HepG2 (cell line): ENCODE measurements at regions not wholly inside any gene's neighbourhood (a gene's known extent, or its start where the extent isn't known, plus 50 kb on each side); places are given as distances from the start of the nearest gene placed in this dataset.
A peak's percentile ranks its signal among the peaks of the same experiment; 100 is the strongest.

ENCODE experiments used
- ATAC-seq: fragments of 200-7000 bp; cut with Tn5 transposase; 3 replicates; pipeline ENCODE4 v1.9.1; 2020; ENCODE audit warnings: mild to moderate bottlenecking, moderate library complexity
- BruUV-seq: library from RNA; stranded (reverse); fragments of 400-500 nt; replicated peaks from 2 replicates; lab custom pipeline; 2021; lab: Mats Ljungman, UMichigan
- CTCF ChIA-PET: fragments of 300-600 bp; formaldehyde crosslinking; extraction: SDS; loops from one replicate; lab custom pipeline; 2021; ENCODE audit warnings: low total read pairs, inconsistent platforms, low intra/inter-chr PET ratio; lab: Yijun Ruan, JAX
- POLR2A ChIA-PET: fragments of 350-600 bp; sonication (Branson Sonifier 250); formaldehyde crosslinking; loops from one replicate; lab custom pipeline; 2020; ENCODE audit warnings: antibody characterized with exemption, inconsistent platforms; lab: Yijun Ruan, JAX
- DNase-seq: peaks from one replicate; pipeline ENCODE4 v3.0.0-alpha.2; 2015; ENCODE audit warnings: low spot score
- FAIRE-seq: peaks from 3 replicates; lab custom pipeline; 2011; peaks lifted over from hg19 to GRCh38; lab: Jason Lieb, UNC
- H2AFZ ChIP-seq: one replicate; pipeline ENCODE4 v1.6.1; 2011; ENCODE audit warnings: low read length, inconsistent platforms
- H3K27ac ChIP-seq: fragments of 300-600 bp; 3 replicates; pipeline ENCODE4 v1.8.0; 2011; ENCODE audit warnings: mixed run types, mild to moderate bottlenecking, mixed read lengths, low read length, inconsistent platforms; ENCODE audit not compliant: insufficient read depth; ENCODE audit errors: extremely low read length
- H3K27me3 ChIP-seq, 2 experiments: fragments of 200-600 bp in 1 of 2; 2 replicates in 1 of 2; 3 replicates in 1 of 2; pipeline versions ENCODE4 v1.6.0 to v1.8.0; 2011; ENCODE audit warnings: low read length in 2 of 2, mild to moderate bottlenecking in 2 of 2, moderate library complexity in 2 of 2, inconsistent platforms in 1 of 2; ENCODE audit not compliant: insufficient read depth in 2 of 2, control insufficient read depth in 1 of 2
- H3K36me3 ChIP-seq, 2 experiments: fragments of 200-600 bp in 1 of 2; replicated peaks in 1 of 2; 2 replicates in 1 of 2; 3 replicates in 1 of 2; pipeline versions ENCODE4 v1.5.1 to v1.8.0; 2011; ENCODE audit warnings: low read length in 2 of 2, inconsistent platforms in 1 of 2; ENCODE audit not compliant: insufficient read depth in 2 of 2, control insufficient read depth in 1 of 2
- H3K4me1 ChIP-seq: 2 replicates; pipeline ENCODE4 v1.5.1; 2012; ENCODE audit warnings: low read length, inconsistent platforms; ENCODE audit not compliant: insufficient read depth
- H3K4me2 ChIP-seq: 2 replicates; pipeline ENCODE4 v1.6.0; 2011; ENCODE audit warnings: low read depth, low read length, inconsistent platforms
- H3K4me3 ChIP-seq, 3 experiments: fragments of 200-600 bp in 1 of 3; sonication (generic), shearing (Covaris generic) in 1 of 3; replicated peaks in 1 of 3; 2 replicates each; pipeline ENCODE4 v1.5.1; 2011 to 2016; ENCODE audit warnings: low read length in 3 of 3, inconsistent platforms in 2 of 3, low read depth in 2 of 3, mild to moderate bottlenecking in 2 of 3, control low read depth in 1 of 3, mixed read lengths in 1 of 3; ENCODE audit not compliant: insufficient read depth in 1 of 3
- H3K79me2 ChIP-seq: one replicate; pipeline ENCODE4 v1.6.1; 2011; ENCODE audit warnings: low read length, inconsistent platforms; ENCODE audit not compliant: insufficient read depth
- H3K9ac ChIP-seq: 2 replicates; pipeline ENCODE4 v1.6.0; 2011; ENCODE audit warnings: mild to moderate bottlenecking, low read depth, low read length, inconsistent platforms; ENCODE audit not compliant: insufficient read depth
- H3K9me3 ChIP-seq: 2 replicates; pipeline ENCODE4 v1.5.1; 2012; ENCODE audit warnings: mild to moderate bottlenecking, low read length
- H4K20me1 ChIP-seq: 2 replicates; pipeline ENCODE4 v1.6.0; 2011; ENCODE audit warnings: inconsistent platforms, mild to moderate bottlenecking, low read length, moderate library complexity; ENCODE audit not compliant: insufficient read depth
- ELF3 ChIP-seq: IDR thresholded peaks from 2 replicates; pipeline ENCODE4 v1.6.1; 2016; ENCODE audit warnings: missing genetic modification reagents, missing compliant biosample characterization
- GZF1 ChIP-seq: sonication (generic); formaldehyde crosslinking; IDR thresholded peaks from 2 replicates; pipeline ENCODE4 v1.5.1; 2020; ENCODE audit warnings: mild to moderate bottlenecking, missing genetic modification reagents
- HNRNPK ChIP-seq: fragments of 200-400 bp; formaldehyde crosslinking; IDR thresholded peaks from 2 replicates; pipeline ENCODE4 v1.6.1; 2018; ENCODE audit warnings: low read length, low read depth, moderate library complexity, mild to moderate bottlenecking; ENCODE audit not compliant: poor library complexity, severe bottlenecking
- KLF15 ChIP-seq: sonication (generic); formaldehyde crosslinking; IDR thresholded peaks from 2 replicates; pipeline ENCODE4 v1.8.1; 2023; ENCODE audit warnings: borderline replicate concordance, mild to moderate bottlenecking, inconsistent platforms, missing genetic modification reagents, mixed read lengths
- MTERF4 ChIP-seq: sonication (generic); formaldehyde crosslinking; IDR thresholded peaks from 2 replicates; pipeline ENCODE4 v1.8.0; 2023; ENCODE audit warnings: mild to moderate bottlenecking, missing genetic modification reagents
- PCBP1 ChIP-seq: fragments of 200-400 bp; formaldehyde crosslinking; IDR thresholded peaks from 2 replicates; pipeline ENCODE4 v1.6.1; 2017; ENCODE audit warnings: mild to moderate bottlenecking, low read depth, low read length, borderline replicate concordance
- PCBP2 ChIP-seq: fragments of 200-400 bp; formaldehyde crosslinking; optimal IDR thresholded peaks from 2 replicates; pipeline ENCODE3; 2018; ENCODE audit warnings: low read length, low read depth; ENCODE audit not compliant: poor library complexity, severe bottlenecking
- PPARG ChIP-seq: conservative IDR thresholded peaks from 2 replicates; pipeline ENCODE4 v1.6.1; 2016; ENCODE audit warnings: missing biosample characterization, missing genetic modification reagents
- SRSF1 ChIP-seq: fragments of 200-400 bp; formaldehyde crosslinking; optimal IDR thresholded peaks from 2 replicates; pipeline ENCODE3; 2017; ENCODE audit warnings: mild to moderate bottlenecking, low read depth, low read length, moderate library complexity
- ZKSCAN5 ChIP-seq: sonication (generic); formaldehyde crosslinking; IDR thresholded peaks from 2 replicates; pipeline ENCODE4 v1.5.1; 2020; ENCODE audit warnings: mild to moderate bottlenecking, missing genetic modification reagents
- ZZZ3 ChIP-seq: sonication (generic); formaldehyde crosslinking; IDR thresholded peaks from 2 replicates; pipeline ENCODE4 v1.4.0; 2020; ENCODE audit warnings: missing genetic modification reagents, mild to moderate bottlenecking, borderline replicate concordance
- WGBS: methylation state at CpG from one replicate; pipeline ENCODE4 v1.1.6; 2017; ENCODE audit warnings: low lambda C conversion rate; 5-methylcytosine and 5-hydroxymethylcytosine counted together
- in situ Hi-C: cut with HindIII; loops from 2 replicates; pipeline ENCODE4 v1.10.0; 2017; ENCODE audit warnings: low pct_unique_long_range_greater_than_20kb; ENCODE audit not compliant: extremely low pct_ligation_motif_present
- intact Hi-C: fragments of 100-400 bp; cut with micrococcal nuclease; formaldehyde crosslinking; loops from one replicate; pipeline ENCODE4 v1.10.0; 2022; ENCODE audit not compliant: unreplicated experiment

DNA sequence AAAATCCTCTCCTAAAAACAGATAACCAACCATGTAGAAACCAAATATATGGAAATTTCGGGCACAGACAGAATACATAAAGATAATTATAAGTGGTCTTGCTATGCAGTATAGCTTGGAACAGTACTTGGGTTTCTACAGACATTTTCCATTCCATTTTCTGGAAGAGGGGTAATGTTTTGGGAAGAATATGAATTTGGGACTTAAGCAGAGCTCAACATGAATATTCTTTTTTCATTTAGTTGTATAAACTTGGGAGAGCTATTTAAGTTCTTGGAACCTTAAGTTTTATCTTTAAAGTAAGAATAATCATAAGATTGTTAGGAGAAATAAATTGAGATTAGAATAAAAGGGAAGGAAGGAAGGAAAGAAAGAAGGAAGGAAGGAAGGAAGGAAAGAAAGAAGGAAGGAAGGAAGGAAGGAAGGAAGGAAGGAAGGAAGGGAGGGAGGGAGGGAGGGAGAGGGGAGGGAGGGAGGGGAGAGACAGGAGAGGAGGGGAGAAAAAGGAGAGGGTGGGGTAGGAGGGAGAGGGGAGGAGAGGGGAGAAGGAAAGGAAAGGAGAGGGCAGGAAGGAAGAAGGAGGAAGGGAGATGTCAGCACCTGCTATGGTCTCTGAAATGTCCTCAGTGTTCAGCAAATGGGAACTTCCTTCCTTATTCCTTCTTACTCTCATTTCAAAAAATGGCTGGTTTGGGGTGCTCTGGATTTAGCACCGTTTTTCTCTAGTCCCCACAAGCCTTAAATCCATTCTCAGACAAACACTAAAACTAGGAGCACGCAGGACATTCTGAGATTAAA, 248.3 kb downstream of the LY86 start:
- intact Hi-C loops (no loop called here), in situ Hi-C loops (no loop called here)
- Histone ChIP-seq H3K4me2 (no peak overlapping the region), H3K36me3 (no peaks in the 10 kb centered on the region), H2AFZ (no peak overlapping the region), H3K27me3 (peaks cover 0 to 37% of the 10 kb centered on the region in 2 experiments; a peak in 4 of 5 replicates), H3K4me1 (no peaks in the 10 kb centered on the region), H3K9me3 (no peaks in the 10 kb centered on the region), H3K9ac (no peak overlapping the region), H3K27ac (no peak overlapping the region), H3K4me3 (no peak overlapping the region), H3K79me2 (no peaks in the 10 kb centered on the region), H4K20me1 (no peaks in the 10 kb centered on the region)
- no peak for DNase-seq
- WGBS: 0% methylated on average over 3 of the region's 3 CpGs
- no peak for ATAC-seq
- TF ChIP-seq PCBP2: peak; percentile 41
- TF ChIP-seq HNRNPK: peak; percentile 94
- TF ChIP-seq MTERF4 (CRISPR knock-in tag): no peak
- 0 out of 2 replicates have a peak, but pooled peaks have one; percentile 78 for TF ChIP-seq PCBP1
- no peak for TF ChIP-seq ZKSCAN5
- ChIA-PET POLR2A (no interaction called here), CTCF (no interaction called here)
- BruUV-seq: no TSS peak
- no peak for FAIRE-seq

DNA sequence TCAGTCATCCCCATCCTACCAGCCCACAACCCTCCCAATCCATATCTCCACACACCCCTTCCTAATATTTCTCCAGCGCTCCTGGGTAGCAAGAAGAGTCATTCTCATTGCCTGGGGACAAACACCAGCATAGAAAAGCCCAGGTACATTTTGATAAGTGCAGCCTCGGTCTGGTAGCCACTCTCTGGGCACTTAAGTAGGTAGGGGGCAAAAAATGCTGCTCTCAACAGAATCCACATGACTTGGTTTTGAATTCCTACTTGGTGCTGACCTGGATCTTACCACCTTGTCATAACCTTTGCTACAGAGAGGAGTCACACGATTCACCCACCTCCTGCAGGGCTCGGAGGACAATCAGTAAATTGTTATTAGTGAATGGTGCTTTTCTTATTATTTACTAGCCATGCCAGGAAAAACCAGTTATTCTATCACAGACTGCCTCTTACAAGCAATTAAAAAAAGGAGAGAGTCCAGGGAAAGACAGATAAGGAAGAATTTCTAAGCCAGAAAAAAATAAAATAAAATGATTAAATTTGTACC, 249.1 kb downstream of the LY86 start:
- Histone ChIP-seq H2AFZ (no peak overlapping the region), H3K27ac (no peak overlapping the region), H3K36me3 (no peaks in the 10 kb centered on the region), H3K79me2 (no peaks in the 10 kb centered on the region), H4K20me1 (no peaks in the 10 kb centered on the region), H3K4me2 (no peak overlapping the region), H3K4me3 (no peak overlapping the region), H3K27me3 (peaks cover 0 to 36% of the 10 kb centered on the region in 2 experiments; a peak in 3 of 5 replicates), H3K9ac (no peak overlapping the region), H3K9me3 (no peaks in the 10 kb centered on the region), H3K4me1 (no peaks in the 10 kb centered on the region)
- intact Hi-C loops (no loop called here), in situ Hi-C loops (no loop called here)
- no TSS peak for BruUV-seq
- CTCF ChIA-PET: no interaction called here
- POLR2A ChIA-PET: no interaction called here
- 11% methylated on average over 4 of the region's 4 CpGs for WGBS
- DNase-seq (no peak), ATAC-seq (no peak), FAIRE-seq (no peak)
- TF ChIP-seq PPARG (CRISPR knock-in tag) (no peak), ZZZ3 (CRISPR knock-in tag) (no peak), SRSF1 (no peak), KLF15 (no peak), GZF1 (no peak), ELF3 (CRISPR knock-in tag) (no peak)
